ENCODE measurements at regions not wholly inside any gene's neighbourhood (a gene's known extent, or its start where the extent isn't known, plus 50 kb on each side); places are given as distances from the start of the nearest gene placed in this dataset.
"Not testable (repeated sequence)": the region's sequence is repeated elsewhere in the genome, so short reads cannot be mapped to it uniquely, and the experiment has no call there.

DNA sequence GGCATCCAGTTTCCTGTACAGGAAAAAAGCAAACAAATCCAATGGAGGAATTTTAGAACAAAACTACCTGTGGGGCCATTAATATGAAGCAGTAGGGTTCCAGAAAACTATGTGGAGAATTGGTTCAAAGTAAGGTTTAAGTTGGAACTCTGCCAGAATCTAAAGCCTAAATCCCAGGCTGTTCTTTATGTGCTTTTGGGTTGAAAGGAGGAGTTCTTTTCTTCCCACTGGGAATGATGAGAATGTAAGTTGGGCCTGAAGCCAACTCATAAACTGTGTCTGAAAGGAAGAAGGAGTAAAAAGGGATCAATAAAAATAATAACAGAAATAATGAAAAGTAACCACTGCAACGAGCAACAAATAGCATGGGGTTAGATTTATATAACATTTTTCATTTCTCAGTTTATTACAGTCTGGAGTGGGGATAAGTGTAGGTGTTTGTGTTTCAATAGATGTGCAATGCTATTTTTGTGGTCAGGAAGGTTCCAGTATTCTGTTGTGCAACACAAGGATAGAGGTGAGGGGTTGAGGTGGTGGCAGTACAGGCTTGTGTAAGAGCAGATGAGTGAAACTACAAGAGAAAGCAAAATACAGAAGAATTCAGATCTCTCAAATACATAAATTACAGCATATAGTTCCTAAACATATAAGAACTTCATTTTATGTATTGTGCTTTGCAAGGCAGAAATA lies 373.6 kb downstream of the EMP1 start:
- intact Hi-C loops (cut with micrococcal nuclease): loop anchor here (1.0 kb wide), 1 partner anchor 43 kb away; no protein-coding TSS in a partner anchor

DNA sequence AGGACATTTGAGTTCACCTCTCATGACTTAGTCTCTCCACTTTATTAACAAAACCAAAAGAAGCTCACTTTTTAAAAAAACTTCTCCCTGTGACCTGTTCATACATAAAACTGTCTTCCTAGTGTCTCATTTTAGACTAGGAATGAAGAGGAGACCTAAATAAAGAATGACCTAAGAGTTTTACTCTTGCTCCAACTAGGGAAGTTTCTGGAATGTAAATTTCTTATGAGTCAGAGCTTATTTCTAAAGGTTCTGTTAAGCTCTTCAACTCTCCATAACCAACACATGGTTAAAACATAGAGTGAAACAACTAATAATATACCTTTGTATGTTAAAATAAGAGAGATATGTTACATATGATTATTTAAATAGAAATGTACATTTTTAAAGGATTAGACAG lies 369.8 kb downstream of the EMP1 start:
- intact Hi-C loops (cut with micrococcal nuclease): no loop called here

DNA sequence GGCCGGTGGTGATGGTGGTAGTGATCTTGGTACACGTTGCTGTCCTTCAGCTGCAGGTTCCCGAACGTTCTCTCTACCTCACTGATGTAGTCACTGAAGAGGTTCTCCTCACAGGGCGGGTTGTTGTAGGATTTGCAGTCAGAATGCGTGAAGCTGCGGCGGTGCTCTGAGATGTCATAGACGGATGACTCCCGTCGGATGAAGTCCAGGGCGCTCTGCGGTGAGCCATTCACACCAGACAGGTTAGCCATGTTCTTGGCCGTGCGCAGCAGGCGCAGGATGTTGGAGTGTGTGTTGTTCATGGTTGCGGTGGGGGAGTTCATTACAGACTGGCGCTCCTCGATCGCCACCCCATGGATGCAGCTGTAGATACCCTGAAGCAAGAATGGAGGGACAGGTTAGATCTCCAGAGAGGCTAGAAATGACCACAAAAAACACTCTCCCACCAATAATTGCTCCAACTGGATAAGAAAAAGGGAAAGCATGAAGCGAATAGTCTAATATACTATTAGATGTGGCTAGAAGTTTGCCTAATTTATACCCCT lies 367.8 kb downstream of the EMP1 start:
- intact Hi-C loops (cut with micrococcal nuclease): no loop called here

DNA sequence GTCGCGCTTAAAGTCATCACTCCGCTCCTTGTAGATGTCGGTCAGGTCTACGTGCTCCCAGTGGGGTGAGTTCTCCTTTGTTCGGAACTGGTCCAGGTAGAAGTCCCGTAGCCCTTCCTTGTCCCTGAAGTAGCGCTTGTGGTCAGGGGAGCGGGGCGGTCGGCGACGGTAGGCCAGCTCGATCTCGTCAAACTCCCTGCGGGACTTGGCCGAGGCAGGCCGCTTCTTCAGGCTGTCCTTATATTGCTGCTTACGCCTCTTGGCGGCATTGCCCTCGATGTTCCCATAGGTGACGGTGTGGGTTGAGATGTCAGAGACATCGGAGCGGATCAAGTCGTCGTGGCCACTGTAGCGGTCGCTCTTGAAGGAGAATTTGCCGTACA lies 367.2 kb downstream of the EMP1 start:
- intact Hi-C loops (cut with micrococcal nuclease): no loop called here

DNA sequence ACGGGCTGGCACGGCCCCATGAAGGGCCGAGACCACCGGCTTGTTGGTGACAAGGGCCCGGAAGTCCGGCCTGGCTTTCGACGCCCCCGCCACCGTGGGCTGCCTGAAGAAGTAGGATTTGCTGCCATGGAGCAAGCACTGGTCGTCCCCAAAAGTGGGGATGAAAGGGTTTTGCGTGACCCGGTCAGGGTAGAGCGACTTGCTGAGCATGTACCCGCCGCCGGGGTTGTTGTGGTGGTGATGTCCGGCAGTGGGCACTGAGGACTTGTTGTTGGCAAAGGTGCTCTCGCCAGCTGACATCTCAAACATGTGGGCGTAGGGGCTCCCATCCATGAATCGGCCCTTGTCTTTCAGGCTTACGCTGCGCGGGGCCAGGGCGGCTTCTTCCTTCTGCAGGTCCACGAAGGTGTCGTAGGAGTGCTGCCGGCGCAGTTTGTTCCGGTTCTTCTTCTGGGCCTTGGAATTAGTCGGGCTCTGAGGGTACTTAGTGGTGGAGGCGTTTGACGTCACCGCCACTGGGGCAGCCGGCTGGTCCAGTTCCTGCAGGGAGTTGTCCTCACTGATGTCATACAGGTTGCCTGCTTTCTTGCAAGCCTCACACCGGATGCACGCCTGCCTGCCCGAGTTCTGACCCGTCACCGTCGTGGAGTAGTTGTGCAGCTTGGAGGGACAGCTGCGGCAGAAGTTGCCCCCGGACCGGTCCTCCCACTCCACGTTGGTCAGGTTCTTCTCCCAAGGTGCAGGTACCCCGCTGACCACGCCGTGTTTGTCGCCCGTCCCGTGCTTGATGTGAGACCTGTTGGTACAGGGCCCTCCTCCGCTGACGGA lies 366.6 kb downstream of the EMP1 start:
- intact Hi-C loops (cut with micrococcal nuclease): no loop called here

DNA sequence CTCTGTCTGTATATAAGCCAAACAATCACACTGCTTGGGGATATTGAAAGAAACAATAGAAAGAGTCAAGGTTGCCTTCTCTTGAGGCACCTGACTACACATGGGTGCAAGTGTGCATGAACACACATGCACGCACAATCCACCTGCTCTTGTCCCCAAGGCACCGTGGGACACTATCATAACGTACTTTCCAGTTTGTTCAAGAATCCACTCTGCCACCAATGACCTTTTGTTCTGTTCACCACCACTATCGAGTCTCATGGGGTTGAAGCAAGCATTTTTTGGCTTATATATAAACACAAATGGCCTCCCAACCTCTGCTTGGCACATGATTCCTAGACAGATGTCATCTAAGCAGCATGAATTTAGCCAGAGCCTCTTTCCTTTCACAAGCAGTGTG lies 365.4 kb downstream of the EMP1 start:
- intact Hi-C loops (cut with micrococcal nuclease): no loop called here

DNA sequence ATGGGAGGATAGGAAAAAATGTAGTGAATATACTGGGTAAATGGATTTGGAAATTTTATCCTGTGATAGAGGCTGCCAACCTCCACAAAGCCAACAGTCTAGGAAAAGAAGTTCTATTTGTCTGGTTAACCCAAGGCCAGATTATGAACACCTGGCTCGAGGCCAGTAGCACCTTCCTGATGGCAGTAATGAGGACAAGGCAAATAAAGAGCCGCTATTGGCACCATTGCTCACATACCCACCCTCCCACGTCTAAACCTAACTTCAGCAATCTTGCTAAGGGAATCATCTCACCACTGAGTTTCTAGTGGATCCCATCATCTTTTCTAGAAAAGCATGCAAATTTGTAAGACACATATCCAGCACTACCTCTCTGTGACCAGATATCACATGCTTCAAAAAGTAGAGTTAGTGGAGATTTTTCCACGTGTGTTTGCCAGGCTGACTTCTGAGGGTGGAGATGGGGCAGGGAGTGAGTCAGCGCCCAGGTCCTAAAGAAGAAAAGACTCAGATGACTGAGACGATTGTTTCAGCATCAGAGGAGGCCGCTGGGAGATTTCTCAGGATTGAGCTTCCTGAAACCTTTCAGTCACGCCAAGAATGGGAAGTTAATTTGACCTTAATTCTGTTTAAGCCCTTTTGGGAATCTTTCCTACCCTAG lies 362.9 kb downstream of the EMP1 start:
- intact Hi-C loops (cut with micrococcal nuclease): loop anchor here (10.0 kb wide), 1 partner anchor 485 kb away; no protein-coding TSS in a partner anchor

DNA sequence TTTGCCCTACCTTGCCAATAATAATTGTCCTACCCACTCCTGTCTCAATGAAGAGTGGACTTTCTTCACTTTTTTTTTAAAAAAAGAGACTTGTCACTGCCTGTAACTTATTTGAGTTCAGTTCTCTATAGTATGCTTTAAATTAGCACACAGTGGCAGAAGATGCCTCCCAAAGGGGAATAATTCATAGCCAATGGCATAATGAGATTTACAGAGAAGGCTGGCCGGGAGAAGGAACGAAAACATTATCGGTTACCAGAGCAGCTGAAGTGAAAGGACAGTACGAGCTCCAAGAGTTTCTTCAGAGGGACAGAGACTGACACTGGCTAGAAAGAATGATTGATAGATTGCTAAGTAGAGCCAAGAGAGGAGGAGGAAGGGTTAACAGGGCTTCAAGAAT lies 356.3 kb downstream of the EMP1 start:
- intact Hi-C loops (cut with micrococcal nuclease): loop anchor here (10.0 kb wide), 1 partner anchor 478 kb away; no protein-coding TSS in a partner anchor

DNA sequence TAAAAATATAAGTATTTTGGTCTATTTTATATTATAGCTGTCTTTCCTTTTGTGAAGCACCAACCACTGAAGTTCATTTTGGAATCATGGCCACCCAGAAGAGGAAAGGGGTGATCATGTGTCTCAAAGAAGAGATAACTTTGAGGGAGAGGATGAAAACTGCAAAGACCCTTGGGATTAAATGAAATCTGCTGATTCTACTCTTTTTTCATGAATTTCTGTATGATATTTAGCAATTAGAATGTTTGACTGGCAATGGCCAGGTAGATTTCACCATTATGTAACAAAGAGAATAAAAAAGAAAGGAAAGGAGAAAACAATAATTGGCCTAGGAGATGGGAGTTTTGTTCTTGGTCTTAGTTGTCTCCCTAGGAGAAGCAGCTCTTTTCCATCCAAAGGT lies 350.8 kb downstream of the EMP1 start:
- intact Hi-C loops (cut with micrococcal nuclease): no loop called here

DNA sequence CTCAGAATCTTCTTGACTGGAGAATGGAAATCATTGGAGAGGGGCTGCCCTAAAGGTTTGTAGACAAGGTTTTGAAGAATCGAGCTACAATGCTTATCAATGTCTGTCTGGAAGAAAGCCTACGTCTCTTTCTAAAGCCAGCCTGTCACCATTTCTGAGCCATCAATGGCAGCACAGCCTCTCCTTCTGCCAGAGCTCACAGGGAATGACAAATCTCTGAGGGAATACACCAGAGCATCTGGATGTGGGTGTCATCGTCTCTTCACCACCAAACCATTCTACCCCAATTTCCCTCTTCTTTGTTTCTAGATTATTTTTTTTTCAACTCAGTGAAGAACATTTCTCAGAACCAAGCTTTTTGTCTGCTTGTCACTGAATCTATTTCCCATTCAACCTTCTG lies 349.7 kb downstream of the EMP1 start:
- intact Hi-C loops (cut with micrococcal nuclease): no loop called here

DNA sequence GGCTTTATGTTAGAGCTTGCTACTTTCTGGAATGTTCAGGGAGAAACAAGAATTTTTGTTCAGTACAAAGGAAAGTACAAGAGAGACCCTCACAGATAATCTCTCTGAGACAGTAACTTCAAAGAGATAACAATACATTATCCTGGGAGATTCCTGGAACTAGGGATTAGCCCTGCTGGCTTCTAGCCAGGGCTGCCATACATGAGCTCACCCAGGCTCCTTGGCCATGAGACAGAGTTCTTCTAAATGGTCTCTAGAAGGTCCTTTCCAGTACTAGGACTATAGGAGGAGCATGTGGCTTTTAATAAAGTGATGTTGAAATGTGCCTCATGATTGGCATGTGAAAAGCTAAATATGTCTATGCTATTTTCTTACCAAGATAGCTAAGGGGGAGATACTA lies 342.5 kb downstream of the EMP1 start:
- intact Hi-C loops (cut with micrococcal nuclease): no loop called here

DNA sequence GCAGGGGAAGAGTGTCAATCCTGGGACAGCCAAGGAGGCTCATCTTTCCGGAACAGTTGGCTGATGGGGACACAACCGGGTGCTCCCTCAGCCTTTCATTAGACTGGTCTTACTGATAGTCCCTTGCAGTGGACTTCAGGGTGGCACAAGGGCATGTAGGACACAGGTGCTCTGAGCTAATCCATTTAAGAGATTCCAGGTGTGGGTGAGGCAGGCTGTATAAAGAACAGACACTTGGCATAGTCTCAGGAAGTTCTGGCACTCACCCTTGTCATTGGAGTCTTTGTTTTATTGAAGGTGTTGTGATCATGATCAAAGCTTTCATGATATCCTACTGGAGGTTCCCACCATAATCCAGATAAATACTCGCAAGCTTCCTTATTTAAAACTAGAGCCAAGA lies 341.6 kb downstream of the EMP1 start:
- intact Hi-C loops (cut with micrococcal nuclease): no loop called here

DNA sequence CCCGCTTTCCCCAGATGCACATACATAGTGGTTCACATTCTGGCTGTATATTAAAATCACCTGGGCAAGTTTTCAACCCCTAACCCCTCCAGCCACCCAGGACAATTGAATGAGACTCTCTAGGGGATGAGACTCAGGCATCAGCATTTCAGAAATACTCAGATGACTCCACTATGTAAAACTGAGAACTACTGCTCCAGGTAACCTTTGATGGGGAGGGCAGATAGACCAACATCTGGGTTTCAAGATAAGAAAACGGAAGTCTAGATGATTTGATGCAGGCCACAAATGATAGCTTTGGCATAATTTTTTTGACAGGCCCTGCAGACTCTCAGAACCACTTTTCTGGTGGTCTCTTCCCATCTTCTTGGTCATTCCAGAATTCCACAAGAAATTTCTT lies 341.1 kb downstream of the EMP1 start:
- intact Hi-C loops (cut with micrococcal nuclease): no loop called here

DNA sequence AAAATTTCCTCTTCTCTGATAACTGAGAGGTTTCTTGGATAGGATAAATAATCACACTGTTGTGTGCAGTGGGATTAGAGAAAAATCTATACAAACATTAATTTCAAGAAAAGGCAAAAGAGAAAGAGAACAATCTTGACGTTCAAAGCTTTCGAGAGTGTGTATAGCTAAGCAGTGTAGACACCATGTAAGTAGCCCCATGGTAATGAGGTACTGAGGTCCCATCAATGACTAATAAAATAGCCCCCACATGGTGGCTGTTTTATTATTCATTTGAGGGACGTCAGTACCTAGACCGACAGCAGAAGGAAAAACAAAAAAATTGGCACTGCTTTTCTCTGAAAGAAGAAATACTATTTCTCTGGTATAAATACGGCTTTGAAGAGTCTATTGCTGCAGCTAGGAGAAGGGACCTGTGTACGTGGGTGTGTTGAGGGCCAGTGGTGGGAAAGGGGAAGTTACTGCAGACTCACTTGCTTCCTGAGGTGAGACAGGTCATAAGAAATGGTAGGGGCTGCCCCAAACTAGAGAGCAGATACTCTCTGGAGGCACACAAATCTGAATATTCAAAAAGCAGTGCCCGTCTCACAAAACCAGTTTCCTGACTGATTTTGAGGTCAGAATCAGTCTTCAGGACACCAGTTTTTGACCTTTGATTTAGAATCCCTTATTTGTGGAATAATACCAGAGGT lies 339.8 kb downstream of the EMP1 start:
- intact Hi-C loops (cut with micrococcal nuclease): no loop called here

DNA sequence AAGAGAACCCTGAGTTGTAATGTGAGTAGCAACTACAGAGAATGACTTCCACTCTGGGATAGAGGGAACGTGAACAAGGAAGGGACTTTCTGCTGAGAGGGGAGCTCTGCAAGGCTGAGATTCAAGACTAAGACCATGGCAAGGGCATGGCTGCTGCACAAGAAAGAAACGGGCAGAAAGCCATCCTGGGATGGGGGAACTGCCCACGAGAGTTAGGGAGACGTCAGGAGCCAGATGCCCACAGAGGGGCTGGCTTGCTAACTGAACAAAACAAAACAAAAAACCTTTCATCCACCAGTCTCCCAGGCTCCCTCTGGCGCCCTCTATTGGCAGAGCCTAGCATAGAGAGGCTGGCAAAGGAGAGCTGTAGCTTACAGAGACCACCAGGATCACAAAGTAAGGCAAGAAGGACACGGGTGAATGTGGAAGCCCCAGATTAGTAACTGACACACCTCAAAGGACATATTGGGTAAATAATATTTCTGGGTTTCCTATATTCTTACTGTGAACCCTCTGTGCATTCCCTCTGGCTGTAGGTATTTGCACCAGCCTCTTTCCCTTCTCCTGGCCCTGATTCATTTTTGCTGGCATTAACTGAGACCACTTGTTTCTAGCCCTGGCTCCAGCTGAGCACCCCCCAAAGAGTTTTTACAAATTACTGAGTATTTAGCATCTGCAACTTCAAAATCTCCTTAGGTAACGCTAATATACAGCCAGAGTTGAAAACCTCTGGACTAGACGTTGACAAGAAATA lies 338.3 kb downstream of the EMP1 start:
- intact Hi-C loops (cut with micrococcal nuclease): loop anchor here (2.0 kb wide), 1 partner anchor 256 kb away; no protein-coding TSS in a partner anchor

DNA sequence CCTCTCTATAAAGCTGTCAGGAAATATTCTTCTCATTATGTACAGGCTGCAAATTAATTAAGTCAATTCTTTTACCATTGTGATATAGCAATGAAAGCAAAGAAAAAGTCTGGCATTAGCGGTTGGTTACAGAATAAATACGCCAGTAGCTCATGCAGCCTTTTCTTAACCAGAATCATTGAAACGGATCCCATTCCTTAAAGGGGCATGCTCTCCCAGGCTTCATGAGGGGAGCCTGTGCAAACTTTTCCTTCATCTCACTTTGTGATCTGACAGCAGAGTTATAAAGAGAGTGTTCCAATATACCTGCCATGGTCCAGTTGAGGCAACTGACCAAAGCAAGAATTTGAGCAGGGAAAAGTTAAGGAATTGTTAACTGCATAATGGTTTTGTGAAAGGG lies 337.7 kb downstream of the EMP1 start:
- intact Hi-C loops (cut with micrococcal nuclease): loop anchor here (2.0 kb wide), 1 partner anchor 255 kb away; no protein-coding TSS in a partner anchor

DNA sequence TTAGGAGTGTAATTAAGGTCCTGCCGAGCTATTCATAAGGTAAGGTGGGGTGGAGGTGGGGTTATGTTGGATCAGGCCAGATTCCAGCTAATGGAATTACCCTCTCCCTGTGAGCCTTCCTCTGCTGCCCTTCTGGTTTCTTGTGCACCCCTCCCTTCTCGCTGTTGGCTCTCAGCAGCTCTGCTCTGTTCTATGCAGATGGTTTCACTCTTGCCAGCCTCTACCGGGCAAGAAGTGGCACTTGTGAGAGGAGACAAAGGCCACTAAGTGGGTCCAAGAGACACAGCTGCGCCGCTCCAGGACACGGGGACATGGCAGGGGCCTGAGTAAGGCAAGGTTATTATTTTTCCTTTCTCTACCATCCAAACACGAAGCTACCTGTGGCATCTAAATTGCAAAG lies 334.4 kb downstream of the EMP1 start:
- intact Hi-C loops (cut with micrococcal nuclease): no loop called here

DNA sequence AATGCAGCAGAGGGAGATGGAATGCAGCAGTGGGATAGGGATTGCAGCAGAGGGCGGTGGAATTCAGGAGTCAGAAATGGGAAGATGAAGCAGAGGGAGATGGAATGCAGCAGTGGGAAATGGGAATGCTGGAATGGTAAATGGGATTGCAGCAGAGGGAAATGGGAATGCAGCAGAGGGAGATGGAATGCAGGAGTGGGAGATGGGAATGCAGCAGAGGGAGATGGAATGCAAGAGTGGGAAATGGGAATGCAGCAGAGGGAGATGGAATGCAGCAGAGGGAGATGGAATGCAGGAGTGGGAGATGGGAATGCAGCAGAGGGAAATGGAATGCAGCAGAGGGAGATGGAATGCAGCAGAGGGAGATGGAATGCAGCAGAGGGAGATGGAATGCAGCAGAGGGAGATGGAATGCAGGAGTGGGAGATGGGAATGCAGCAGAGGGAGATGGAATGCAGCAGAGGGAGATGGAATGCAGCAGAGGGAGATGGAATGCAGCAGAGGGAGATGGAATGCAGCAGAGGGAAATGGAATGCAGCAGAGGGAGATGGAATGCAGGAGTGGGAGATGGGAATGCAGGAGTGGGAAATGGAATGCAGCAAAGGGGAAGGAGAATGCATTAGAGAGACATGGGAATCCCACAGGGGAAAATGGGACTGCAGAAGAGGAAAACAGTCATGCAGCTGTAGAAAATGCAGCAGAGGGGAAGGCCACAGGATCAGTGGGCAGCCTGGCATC lies 329.8 kb downstream of the EMP1 start:
- intact Hi-C loops (cut with micrococcal nuclease): not testable (repeated sequence)

DNA sequence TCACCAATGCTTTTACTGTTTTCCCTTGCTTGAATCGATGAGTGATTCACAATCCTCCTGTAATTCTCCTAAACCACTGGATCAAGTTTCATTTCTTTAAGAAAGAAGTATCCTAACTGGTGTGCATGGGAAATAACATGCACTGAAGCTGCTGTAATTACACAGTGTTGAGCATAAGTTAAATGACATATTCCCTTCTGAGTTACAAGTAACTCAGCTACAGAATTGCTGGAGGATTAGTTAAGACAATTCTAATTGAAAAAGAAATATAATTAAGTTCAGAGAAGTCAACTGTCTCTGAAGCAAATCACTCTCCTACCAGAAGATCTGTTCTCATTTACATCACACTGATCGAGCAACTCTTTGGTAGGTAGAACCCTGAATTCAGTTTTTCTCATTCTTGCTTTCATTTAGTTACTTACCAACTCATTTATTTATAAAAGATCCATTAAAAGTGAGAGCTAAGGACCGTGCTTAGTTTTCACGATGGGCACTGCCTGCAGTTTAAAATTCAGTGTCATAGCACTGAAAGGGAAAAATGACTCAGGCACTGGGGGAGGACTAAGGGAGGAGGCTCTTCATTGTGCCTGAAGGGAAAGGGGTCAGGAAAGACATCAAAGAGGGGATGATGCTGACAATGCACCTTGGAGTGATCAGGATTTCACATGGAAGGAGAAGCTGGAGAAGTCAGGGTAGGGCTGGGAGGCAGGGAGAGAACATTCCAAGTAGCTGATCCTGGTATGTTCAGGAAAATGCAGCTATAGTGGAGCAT lies 327.2 kb downstream of the EMP1 start:
- intact Hi-C loops (cut with micrococcal nuclease): no loop called here

All from T-helper 1 cell treated with Interleukin-12 subunit alpha and Interleukin-12 subunit beta and Interleukin-4 antibody, amounts not matched to agents 30 ng/mL and 1 ng/mL, for 36 hours (primary cell).